ENCODE measurements at regions not wholly inside any gene's neighbourhood (a gene's known extent, or its start where the extent isn't known, plus 50 kb on each side); places are given as distances from the start of the nearest gene placed in this dataset.

DNA sequence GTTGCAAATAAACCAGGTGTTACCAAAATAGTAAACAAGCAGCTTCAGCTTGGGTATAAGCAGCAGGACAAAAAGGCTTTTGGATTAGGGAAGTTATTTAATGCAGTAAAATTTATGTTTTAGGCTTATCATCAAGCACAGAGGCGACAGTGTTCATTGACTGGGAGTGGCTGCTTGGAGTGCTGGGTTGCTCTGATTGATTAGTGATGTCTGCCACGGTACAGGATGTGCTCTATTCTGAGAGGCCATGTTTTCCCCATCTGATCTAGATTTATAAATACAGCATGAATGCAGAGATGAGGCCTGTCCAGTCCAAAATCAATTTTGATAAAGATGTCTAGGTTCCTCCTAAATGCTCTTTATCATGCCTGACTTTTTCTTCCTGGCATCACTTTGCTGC lies 83.5 kb downstream of the MAP1LC3B2 start:
- H3K4me3 ChIP-seq (ENCODE audit: low read length), result no peak overlapping the region
- TF ChIP-seq, protein P1, sequence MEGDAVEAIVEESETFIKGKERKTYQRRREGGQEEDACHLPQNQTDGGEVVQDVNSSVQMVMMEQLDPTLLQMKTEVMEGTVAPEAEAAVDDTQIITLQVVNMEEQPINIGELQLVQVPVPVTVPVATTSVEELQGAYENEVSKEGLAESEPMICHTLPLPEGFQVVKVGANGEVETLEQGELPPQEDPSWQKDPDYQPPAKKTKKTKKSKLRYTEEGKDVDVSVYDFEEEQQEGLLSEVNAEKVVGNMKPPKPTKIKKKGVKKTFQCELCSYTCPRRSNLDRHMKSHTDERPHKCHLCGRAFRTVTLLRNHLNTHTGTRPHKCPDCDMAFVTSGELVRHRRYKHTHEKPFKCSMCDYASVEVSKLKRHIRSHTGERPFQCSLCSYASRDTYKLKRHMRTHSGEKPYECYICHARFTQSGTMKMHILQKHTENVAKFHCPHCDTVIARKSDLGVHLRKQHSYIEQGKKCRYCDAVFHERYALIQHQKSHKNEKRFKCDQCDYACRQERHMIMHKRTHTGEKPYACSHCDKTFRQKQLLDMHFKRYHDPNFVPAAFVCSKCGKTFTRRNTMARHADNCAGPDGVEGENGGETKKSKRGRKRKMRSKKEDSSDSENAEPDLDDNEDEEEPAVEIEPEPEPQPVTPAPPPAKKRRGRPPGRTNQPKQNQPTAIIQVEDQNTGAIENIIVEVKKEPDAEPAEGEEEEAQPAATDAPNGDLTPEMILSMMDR (IDR thresholded peaks at IDR 0.05; ENCODE audit: insufficient read depth, low read depth, low read length, missing control alignments), result no peak
- no peak for DNase-seq (ENCODE audit: low read depth)

GRCh38 chr12:116642106-116642505 lies 82.9 kb downstream of the MAP1LC3B2 start:
- TF ChIP-seq, protein P1 (IDR thresholded peaks at IDR 0.05; ENCODE audit: insufficient read depth, low read depth, low read length, missing control alignments), result no peak

DNA sequence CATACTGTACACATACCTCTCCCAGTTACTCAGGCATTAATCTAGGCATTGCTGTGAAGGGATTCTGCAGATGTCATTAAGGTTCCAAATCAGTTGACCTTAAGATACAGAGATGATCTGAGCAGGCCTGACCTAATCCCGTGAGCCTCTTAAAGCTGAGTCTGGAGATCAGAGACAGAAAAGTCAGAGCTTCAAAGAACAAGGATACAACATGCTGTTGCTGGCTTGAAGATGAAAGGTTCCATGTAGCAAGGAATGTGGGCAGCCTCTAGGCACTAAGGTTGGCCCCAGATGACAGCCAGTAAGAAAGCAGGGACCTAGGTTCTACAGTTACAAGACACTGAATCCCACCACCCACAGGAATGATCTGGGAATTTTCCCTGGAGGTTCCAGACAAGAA lies 81.1 kb downstream of the MAP1LC3B2 start:
- H3K4me3 ChIP-seq (ENCODE audit: low read length), result no peak overlapping the region
- DNase-seq (ENCODE audit: low read depth), result no peak
- TF ChIP-seq, protein P1 (IDR thresholded peaks at IDR 0.05; ENCODE audit: insufficient read depth, low read depth, low read length, missing control alignments), result no peak

More at GRCh38 chr12:116642106-116642505, 82.9 kb downstream of the MAP1LC3B2 start:
- no peak for DNase-seq (ENCODE audit: low read depth)
- no peak overlapping the region for H3K4me3 ChIP-seq (ENCODE audit: low read length)

GRCh38 chr12:116639765-116640164 lies 80.6 kb downstream of the MAP1LC3B2 start:
- TF ChIP-seq, protein P1 (IDR thresholded peaks at IDR 0.05; ENCODE audit: insufficient read depth, low read depth, low read length, missing control alignments), result no peak
- no peak overlapping the region for H3K4me3 ChIP-seq (ENCODE audit: low read length)
- no peak for DNase-seq (ENCODE audit: low read depth)

GRCh38 chr12:116638376-116638775 lies 79.2 kb downstream of the MAP1LC3B2 start:
- no peak overlapping the region for H3K4me3 ChIP-seq (ENCODE audit: low read length)
- TF ChIP-seq, protein P1 (IDR thresholded peaks at IDR 0.05; ENCODE audit: insufficient read depth, low read depth, low read length, missing control alignments), result no peak
- no peak for DNase-seq (ENCODE audit: low read depth)

- no peak for DNase-seq (ENCODE audit: low read depth)
- TF ChIP-seq, protein P1 (IDR thresholded peaks at IDR 0.05; ENCODE audit: insufficient read depth, low read depth, low read length, missing control alignments), result no peak
Measured at GRCh38 chr12:116637589-116638150, 78.5 kb downstream of the MAP1LC3B2 start.

More at GRCh38 chr12:116637589-116638150, 78.5 kb downstream of the MAP1LC3B2 start:
- no peak overlapping the region for H3K4me3 ChIP-seq (ENCODE audit: low read length)

All from epithelial cell of esophagus (primary cell).